Activated CD8-positive, alpha-beta memory T cell treated with anti-CD3 and anti-CD28 coated beads for 1 hour (primary cell): ENCODE measurements at regions not wholly inside any gene's neighbourhood (a gene's known extent, or its start where the extent isn't known, plus 50 kb on each side); places are given as distances from the start of the nearest gene placed in this dataset.

Source experiments
- DNase-seq, 2 donors: peaks; one replicate each; pipeline ENCODE4 v3.0.0-alpha.2; 2020; ENCODE audit warnings: low read depth in 1 of 2; ENCODE audit errors: extremely low read depth in 1 of 2

DNA sequence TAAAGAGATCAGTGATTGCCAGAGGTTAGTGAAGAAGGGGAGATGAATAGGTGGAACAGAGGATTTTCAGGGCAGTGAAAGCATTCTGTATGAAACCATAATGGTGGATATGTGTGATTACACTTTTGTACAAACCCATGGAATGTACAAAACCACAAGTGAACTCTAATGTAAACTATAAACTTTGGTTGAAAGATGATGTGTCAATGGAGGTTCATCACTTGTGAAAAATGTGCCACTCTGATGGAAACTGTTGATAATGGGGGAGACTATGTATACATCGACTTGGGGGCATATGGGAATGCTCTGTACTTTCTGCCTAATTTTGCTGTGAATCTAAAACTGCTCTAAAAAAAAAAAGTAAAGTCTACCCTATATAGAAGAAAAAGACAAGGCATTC, 68.7 kb upstream of the ARHGEF3 start:
- no peak for DNase-seq

GRCh38 chr3:56869157-56869889, 67.6 kb upstream of the ARHGEF3 start:
- DNase-seq: no peak

DNA sequence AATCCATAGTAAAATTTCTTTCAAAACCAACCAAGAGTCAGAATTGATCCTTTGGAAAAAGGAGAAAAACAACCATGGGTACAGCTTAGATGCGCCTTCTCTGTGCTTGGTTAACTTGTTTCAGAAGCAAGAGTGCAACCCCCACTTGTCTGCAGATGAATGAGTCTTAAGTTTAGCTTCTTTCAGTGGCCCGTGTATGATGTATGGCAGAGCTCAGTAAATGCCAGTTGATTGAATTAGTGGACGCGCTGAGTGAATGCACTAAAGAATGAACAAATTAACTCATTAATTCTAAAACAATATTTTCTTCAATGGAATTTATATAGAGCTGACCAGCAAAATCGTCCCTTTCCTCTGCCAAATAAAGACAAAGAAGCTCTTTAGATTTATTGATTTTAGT, 67.0 kb upstream of the ARHGEF3 start:
- DNase-seq: no peak

DNA sequence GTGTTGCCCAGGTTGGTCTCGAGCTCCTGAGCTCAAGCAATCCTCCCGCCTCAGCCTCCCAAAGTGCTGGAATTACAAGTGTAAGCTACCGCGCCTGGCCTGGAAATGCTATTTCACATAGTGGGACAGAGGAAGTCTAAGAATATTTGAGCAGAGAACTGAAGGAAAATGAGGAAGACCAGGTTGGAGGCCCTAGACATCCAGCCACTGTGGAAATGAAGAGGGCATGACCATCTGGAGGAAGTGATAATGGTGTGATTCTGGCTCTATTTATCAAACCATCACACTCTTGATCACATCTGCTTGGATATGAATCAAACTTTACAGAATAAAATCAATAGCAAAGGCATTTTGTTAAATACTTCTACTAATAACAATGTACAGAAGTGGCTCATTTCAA, 65.9 kb upstream of the ARHGEF3 start:
- DNase-seq: no peak

DNA sequence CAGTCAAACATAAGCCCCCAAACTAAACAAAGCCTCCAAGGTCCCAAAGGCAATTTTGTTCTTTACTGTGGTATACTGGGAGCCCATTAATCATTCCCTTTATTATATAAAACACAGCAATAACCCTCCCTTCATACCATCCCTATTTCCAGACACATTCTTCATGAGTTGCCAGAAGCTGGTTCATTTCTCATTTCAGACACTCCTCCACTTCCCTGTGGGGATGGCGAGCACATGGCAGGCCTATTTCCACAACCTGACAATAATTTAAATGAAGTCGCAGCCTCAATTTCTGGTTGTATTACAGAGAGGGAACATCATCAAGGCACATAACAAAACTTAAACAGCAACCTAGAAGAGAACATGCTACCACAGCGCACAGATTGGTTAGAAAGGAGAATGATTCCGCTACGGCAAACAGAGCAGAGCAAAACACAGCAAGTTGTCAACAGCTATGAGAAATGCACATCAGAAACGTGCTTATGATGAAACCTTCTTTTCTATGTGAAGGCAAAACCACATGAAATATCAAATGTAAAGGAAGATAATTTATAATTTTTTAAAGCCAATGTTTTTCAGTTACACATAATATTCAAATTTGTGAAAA, 63.3 kb upstream of the ARHGEF3 start:
- no peak for DNase-seq

DNA sequence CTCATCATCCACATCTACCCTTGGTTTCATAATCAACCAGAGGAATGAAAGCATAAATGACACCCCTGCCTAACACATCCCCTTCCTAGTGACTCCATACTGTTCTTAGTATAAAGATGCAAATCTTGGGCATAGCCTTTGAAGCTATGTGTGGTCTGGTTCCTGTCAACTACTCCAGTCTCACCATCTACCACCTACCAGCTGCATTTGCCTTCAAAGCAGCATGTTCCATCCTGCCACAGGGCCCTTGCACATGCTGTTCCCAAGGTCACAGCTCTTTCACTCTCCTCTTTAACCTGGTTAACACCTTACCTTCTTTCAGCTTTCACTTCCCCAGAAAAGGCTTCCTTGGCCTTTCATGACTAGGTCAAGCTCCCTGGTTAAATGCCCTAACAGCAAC, 62.3 kb upstream of the ARHGEF3 start:
- DNase-seq: no peak

DNA sequence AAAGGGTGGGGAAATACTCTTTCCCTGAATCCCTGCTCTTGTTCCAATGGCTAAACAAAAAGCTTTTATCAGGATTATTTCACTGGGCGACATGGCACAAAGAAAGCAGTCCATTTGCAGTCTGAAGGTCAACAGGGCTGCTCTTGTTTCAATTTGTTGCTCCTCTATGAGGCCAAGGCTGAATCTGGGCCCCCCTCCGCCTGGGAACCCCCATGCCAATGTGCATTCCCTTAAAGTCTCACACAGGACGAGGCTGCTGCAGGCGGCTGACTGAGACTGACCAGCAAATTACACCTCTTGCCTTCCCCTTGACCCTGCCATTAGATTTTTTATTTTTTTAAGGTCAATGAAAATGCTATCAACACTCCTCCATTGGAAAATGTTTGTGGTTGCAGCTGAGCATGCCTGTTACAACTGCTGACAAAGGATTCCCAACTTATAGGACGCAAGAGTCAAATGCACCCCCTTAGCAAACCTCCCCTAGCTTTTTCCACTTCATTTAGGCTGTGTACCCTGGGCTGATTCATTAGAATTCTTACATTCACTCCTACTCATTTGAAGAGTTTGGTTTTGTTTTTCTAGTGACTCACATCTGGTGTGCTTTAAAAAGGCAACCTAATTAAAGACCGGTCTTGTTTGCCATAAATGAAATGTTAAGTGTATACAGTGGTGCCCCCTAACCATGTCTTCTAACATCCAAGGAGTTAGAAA, 60.8 kb upstream of the ARHGEF3 start:
- no peak for DNase-seq

DNA sequence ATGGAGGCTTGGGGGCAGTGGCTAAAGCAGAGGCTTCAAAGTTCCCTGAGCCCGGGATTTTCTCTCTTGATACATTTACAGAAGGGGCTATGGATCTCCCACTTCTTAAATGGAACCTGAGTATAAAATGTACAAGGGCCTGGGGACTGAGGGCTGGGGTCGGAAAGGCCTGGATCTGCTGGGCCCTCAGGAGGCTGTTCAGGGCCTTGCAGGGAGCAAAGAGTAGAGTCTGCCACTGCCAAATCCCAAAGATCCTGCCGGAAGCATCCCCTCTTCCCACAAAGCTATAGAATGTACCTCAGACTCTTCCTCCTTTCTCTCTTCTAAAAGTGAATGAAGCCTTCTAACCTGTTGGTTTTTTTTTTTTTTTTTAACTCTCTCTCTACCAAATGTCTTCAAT, 59.8 kb upstream of the ARHGEF3 start:
- no peak for DNase-seq

- DNase-seq: no peak
These were observed 59.2 kb upstream of the ARHGEF3 start for GRCh38 chr3:56860939-56861338.

DNA sequence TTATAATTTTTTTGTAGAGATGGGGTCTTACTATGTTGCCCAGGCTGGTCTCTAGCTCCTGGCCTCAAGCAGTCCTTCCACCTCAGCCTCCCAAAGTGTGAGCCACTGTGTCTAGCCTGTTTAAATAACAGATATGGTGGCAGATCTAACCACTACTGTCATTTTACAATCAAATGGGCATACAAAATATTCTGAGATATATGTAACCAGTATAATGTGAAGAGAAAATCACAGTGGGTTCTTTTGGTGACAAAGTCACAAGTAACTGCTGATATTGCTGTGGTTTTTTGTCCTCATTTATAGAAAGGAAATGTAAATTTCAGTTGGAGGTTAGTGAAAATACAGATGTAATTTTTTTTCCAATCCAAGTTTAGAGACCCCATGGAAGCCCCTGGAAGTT, 58.6 kb upstream of the ARHGEF3 start:
- DNase-seq: no peak

DNA sequence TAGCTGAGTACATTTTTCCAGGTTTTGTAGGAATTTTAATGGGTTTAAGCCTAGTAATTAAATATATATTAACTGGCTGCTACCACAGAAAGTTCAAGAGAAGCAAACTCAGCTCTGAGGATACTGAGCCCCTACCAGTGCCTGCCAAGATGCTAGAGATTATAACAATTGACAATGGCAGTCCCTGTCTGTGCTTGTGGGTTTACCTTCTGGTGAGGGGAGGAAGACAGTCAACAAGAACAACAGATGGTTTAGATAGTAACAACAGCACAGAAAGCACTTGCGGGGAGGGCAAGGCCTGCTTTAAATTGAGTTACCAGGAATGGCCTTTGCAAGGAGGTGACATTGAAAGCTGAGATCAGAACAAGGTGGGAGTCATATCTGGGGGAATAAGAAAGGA, 56.6 kb upstream of the ARHGEF3 start:
- DNase-seq: no peak

- DNase-seq: no peak
These were observed 55.4 kb upstream of the ARHGEF3 start for GRCh38 chr3:56857178-56857577.

DNA sequence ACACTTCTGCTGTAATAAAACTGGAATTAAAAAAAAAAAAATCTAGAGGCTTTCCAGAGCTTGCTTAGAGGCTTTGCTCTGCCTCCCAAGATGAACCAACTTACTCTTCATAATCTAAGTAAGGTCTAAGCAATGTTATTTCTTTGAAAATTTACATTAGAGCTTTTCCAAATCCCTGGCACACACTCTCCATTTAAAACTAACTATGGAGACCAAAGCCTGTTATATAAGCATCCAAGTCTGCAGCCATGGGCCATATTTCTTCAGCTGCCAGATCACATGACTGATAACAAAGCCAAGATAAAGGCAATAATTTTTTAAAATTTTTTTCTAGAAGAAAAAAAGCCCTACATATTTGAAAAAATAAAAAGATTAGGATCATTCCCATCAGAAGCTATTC, 55.0 kb upstream of the ARHGEF3 start:
- DNase-seq: no peak

GRCh38 chr3:56855856-56856512, 54.2 kb upstream of the ARHGEF3 start:
- no peak for DNase-seq

DNA sequence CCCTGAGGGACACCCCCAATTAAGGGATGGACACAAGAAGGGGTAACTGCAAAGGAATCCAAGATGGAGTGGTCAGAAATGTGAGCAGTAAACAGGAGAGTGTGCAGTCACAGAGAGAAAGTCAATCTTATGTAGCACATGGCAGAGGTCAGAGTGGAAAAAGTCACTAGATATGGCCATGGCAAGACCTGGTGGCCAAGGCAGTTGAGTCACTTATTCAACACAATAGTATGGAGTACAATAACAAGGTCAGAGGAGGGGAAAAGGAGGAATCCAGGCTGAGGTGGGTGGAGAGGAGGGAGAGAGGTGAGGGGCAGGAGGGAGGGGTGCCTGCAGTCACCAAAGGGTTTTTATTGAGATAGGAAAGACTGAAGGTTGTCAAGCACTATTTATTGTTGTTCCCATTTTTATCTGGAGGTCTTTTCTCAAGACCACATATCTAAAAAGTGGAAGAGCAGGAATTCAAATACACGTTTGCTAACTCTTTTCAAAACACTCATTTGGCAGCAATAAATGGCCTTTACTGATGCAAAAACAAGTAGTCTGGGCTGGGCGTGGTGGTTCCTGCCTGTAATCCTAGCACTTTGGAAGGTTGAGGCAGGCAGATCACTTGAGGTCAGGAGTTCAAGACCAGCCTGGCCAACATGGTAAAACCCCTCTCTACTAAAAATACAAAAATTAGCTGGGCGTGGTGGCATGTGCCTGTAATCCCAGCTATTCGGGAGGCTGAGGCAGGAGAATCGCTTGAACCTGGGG, 53.3 kb upstream of the ARHGEF3 start:
- DNase-seq: no peak

GRCh38 chr3:56851966-56852884, 50.5 kb upstream of the ARHGEF3 start:
- DNase-seq: no peak
